Subcutaneous abdominal adipose tissue (tissue), 5 donors: ENCODE measurements at regions not wholly inside any gene's neighbourhood (a gene's known extent, or its start where the extent isn't known, plus 50 kb on each side); places are given as distances from the start of the nearest gene placed in this dataset.

ENCODE experiments used
- H3K27ac ChIP-seq: one replicate; pipeline ENCODE4 v1.7.0; 2013; ENCODE audit warnings: low read depth, mild to moderate bottlenecking, inconsistent platforms, low read length, moderate library complexity
- H3K27me3 ChIP-seq, 5 donors: one replicate each; pipeline ENCODE4 v1.7.0; 2013; ENCODE audit warnings: low read length in 5 of 5, inconsistent platforms in 1 of 5; ENCODE audit not compliant: control insufficient read depth in 5 of 5, insufficient read depth in 4 of 5
- H3K36me3 ChIP-seq, 5 donors: one replicate each; pipeline ENCODE4 v1.7.0; 2013; ENCODE audit warnings: low read length in 5 of 5; ENCODE audit not compliant: control insufficient read depth in 5 of 5, insufficient read depth in 5 of 5
- H3K4me1 ChIP-seq, 5 donors: one replicate each; pipeline ENCODE4 v1.7.0; 2013; ENCODE audit warnings: low read length in 5 of 5, mild to moderate bottlenecking in 3 of 5, moderate library complexity in 1 of 5; ENCODE audit not compliant: control insufficient read depth in 5 of 5, insufficient read depth in 5 of 5
- H3K4me3 ChIP-seq, 5 donors: one replicate each; pipeline ENCODE4 v1.7.0; 2013; ENCODE audit warnings: low read length in 5 of 5, low read depth in 1 of 5
- H3K9ac ChIP-seq, 5 donors: one replicate each; pipeline ENCODE4 v1.7.0; 2013; ENCODE audit warnings: low read length in 5 of 5, mild to moderate bottlenecking in 4 of 5, moderate library complexity in 3 of 5
- H3K9me3 ChIP-seq, 5 donors: one replicate each; pipeline ENCODE4 v1.7.0; 2013; ENCODE audit warnings: low read length in 5 of 5; ENCODE audit not compliant: control insufficient read depth in 5 of 5
- donor health status: healthy.
- donor health status: healthy.
- donor health status: healthy.
- donor health status: healthy.
- donor health status: healthy.

DNA sequence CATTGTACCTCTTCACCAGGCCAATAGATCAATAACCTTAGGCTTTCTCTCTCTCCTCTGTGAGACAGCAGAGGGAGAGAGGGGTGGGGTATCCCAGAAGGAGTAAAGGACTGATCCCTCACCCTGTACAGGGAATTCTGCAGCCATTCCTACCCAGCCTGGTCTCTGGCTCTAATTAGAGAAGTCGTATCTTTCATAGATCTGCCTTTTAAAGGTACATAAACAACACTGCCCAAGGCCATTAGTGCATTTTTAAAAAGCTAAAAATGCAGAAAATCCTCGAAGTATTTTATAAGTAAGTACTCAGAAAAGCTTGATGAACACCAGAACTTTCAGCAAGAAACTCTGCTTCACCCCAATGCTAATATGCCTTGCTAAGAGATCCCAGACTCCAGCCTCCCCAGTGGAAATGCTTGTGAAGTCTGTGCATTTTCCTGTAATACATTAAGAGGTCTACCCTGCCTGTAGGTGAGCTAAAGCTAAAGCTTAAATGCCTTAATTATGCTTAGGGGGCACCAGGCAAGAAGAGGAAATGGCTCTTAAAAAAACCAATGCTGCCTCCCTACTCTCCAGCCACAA, 200.0 kb upstream of the ANKRD55 start:
- no peak overlapping the region for H3K27ac ChIP-seq
- no peaks in the 10 kb centered on the region for H3K36me3 ChIP-seq
- no peaks in the 10 kb centered on the region for H3K27me3 ChIP-seq
- no peak overlapping the region for H3K9ac ChIP-seq
- no peaks in the 10 kb centered on the region for H3K9me3 ChIP-seq
- no peak overlapping the region for H3K4me3 ChIP-seq
- peaks cover 0 to 15% (median 6%) of the 10 kb centered on the region in 5 donors for H3K4me1 ChIP-seq

- Histone ChIP-seq H3K9ac (no peak overlapping the region), H3K36me3 (no peaks in the 10 kb centered on the region)
Measured at GRCh38 chr5:56432321-56432720, 199.2 kb upstream of the ANKRD55 start.

DNA sequence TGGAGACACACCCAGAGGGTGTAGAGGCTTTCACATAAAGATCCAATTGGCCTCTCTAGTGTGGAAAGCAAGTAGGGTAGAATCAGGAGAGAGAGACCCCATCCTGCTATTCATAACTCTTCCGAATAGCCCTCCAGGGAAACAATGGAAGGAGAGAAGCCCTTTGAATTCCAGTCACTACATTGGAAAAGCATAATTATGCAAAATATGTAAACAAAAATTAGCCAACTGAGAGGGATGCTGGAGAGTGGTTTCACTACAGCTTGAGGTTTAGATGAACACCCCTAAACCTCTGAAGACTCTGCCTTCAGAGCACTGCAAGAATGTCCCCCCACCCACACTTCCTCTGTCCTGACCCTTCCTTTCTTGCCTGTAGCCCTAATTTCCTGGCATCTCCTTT, 197.3 kb upstream of the ANKRD55 start:
- Histone ChIP-seq H3K27ac (no peak overlapping the region), H3K9ac (no peak overlapping the region), H3K4me1 (peaks cover 0 to 15% (median 8%) of the 10 kb centered on the region in 5 donors), H3K4me3 (no peak overlapping the region), H3K9me3 (no peaks in the 10 kb centered on the region), H3K36me3 (no peaks in the 10 kb centered on the region), H3K27me3 (no peaks in the 10 kb centered on the region)

More at GRCh38 chr5:56432321-56432720, 199.2 kb upstream of the ANKRD55 start:
- H3K4me1 ChIP-seq = peaks cover 0 to 15% (median 6%) of the 10 kb centered on the region in 5 donors
- no peak overlapping the region for H3K27ac ChIP-seq
- H3K4me3 ChIP-seq = no peak overlapping the region
- H3K9me3 ChIP-seq = no peaks in the 10 kb centered on the region
- H3K27me3 ChIP-seq = no peaks in the 10 kb centered on the region

GRCh38 chr5:56429110-56429561, 196.0 kb upstream of the ANKRD55 start:
- Histone ChIP-seq H3K9me3 (no peaks in the 10 kb centered on the region), H3K36me3 (no peaks in the 10 kb centered on the region), H3K4me3 (peak overlapping the region in 1 of 5 donors; percentile 26), H3K27me3 (no peaks in the 10 kb centered on the region), H3K27ac (no peak overlapping the region), H3K9ac (no peak overlapping the region), H3K4me1 (peaks cover 0 to 15% (median 8%) of the 10 kb centered on the region in 5 donors)

DNA sequence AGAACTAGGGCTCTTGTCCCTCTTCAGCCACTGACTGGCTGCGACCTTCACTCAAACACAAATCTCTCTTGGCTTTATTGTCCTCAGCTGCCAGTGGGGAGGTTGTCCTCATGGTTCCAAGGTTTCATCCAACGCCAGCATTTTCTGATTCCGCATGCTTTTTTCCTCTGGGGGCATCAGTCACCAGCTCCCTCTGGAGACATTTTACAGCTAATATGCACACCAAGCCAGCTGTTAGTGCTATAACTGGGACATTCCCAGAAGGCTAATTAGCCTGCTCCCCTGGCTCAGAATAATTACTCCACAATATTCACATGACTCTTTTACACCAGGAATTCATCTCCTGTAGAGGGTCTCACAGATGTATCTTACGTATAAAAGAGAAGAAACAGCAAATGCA, 193.6 kb upstream of the ANKRD55 start:
- H3K27me3 ChIP-seq = no peaks in the 10 kb centered on the region
- peaks cover 0 to 18% (median 14%) of the 10 kb centered on the region in 5 donors for H3K4me1 ChIP-seq
- no peak overlapping the region for H3K9ac ChIP-seq
- H3K27ac ChIP-seq = no peak overlapping the region
- peaks cover 0 to 6% (median 4%) of the 10 kb centered on the region in 5 donors for H3K9me3 ChIP-seq
- no peaks in the 10 kb centered on the region for H3K36me3 ChIP-seq
- H3K4me3 ChIP-seq = no peak overlapping the region

DNA sequence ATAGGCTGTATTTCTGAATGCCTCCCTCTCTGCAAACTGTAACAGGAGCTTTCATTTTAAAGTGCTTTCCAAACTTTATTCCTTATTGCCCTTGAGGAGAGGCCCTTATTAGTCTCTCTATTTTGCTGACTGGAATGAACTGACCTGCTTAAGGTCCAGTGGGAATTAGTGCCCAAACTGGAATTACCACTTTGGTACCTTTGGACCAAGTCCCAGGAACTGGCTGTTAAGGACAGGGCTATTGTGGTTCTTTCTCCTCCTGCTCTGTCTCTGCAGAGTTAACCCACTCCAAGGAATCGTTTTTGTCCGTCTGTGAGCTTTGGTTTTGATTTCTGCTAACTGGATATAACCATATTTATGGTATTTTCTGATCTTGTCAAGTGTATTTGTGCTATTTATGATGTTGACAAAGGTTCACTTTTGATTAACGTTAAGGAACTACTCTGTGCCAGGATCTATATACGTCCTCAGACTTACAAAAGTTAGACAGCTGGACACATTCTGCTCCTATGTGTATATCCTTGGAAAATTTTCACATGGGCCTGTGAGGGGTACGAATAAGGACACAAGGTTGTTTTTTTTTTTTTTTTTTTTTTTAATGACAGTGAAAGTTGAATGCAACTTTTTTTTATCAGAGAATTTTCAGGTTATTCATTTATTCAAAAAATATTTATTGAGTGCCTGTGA, 189.1 kb upstream of the ANKRD55 start:
- no peaks in the 10 kb centered on the region for H3K27me3 ChIP-seq
- no peak overlapping the region for H3K9ac ChIP-seq
- no peak overlapping the region for H3K4me3 ChIP-seq

GRCh38 chr5:56421246-56422075, 188.3 kb upstream of the ANKRD55 start:
- no peaks in the 10 kb centered on the region for H3K36me3 ChIP-seq
- no peaks in the 10 kb centered on the region for H3K27me3 ChIP-seq
- no peak overlapping the region for H3K4me3 ChIP-seq
- H3K9ac ChIP-seq = no peak overlapping the region
- peaks cover 3 to 22% (median 16%) of the 10 kb centered on the region in 5 donors for H3K9me3 ChIP-seq
- no peak overlapping the region for H3K27ac ChIP-seq
- peaks cover 0 to 14% (median 9%) of the 10 kb centered on the region in 5 donors for H3K4me1 ChIP-seq

More for the DNA sequence above, 189.1 kb upstream of the ANKRD55 start:
- Histone ChIP-seq H3K36me3 (no peaks in the 10 kb centered on the region), H3K9me3 (peaks cover 3 to 22% (median 16%) of the 10 kb centered on the region in 5 donors), H3K27ac (no peak overlapping the region), H3K4me1 (peaks cover 0 to 20% (median 9%) of the 10 kb centered on the region in 5 donors)

GRCh38 chr5:56420323-56420722, 187.2 kb upstream of the ANKRD55 start:
- no peak overlapping the region for H3K4me3 ChIP-seq
- H3K9me3 ChIP-seq = peaks cover 3 to 22% (median 16%) of the 10 kb centered on the region in 5 donors
- no peak overlapping the region for H3K27ac ChIP-seq
- no peak overlapping the region for H3K9ac ChIP-seq
- H3K36me3 ChIP-seq = no peaks in the 10 kb centered on the region
- no peaks in the 10 kb centered on the region for H3K27me3 ChIP-seq
- peaks cover 0 to 22% (median 15%) of the 10 kb centered on the region in 5 donors for H3K4me1 ChIP-seq

DNA sequence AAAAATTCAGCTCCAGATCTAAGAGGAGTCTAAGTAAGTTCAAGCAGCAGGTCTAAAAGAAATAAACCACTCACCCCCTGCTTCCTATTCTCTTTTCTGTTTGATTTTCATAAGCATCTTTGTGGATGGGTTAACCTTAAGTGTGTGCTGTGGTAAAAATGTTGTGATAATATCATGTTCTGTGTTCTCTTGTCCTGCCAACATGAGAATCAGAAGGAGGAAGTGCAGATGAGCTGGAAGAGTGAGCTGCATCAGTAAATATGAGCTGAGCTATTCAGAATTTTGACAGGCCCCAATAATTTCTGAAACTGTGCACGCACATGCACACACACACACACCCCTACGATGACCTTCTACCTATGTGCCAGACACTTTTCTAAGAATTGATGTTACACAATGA, 186.5 kb upstream of the ANKRD55 start:
- H3K36me3 ChIP-seq = no peaks in the 10 kb centered on the region
- no peak overlapping the region for H3K9ac ChIP-seq
- no peak overlapping the region for H3K4me3 ChIP-seq
- H3K9me3 ChIP-seq = peaks cover 3 to 22% (median 16%) of the 10 kb centered on the region in 5 donors
- H3K27me3 ChIP-seq = no peaks in the 10 kb centered on the region
- H3K4me1 ChIP-seq = peaks cover 0 to 28% (median 22%) of the 10 kb centered on the region in 5 donors
- H3K27ac ChIP-seq = no peak overlapping the region
